ENCODE measurements at regions not wholly inside any gene's neighbourhood (a gene's known extent, or its start where the extent isn't known, plus 50 kb on each side); places are given as distances from the start of the nearest gene placed in this dataset.

- no peak overlapping the region for H2BK5ac ChIP-seq (ENCODE audit: insufficient read length, low read length)
- H3K4me3 Mint-ChIP-seq, result no peak overlapping the region
- H4K8ac ChIP-seq (replicated peaks; ENCODE audit: insufficient read length, low read depth, low read length), result no peak overlapping the region
- H3K4me1 Mint-ChIP-seq, result peaks cover 12 to 14% of the 10 kb centered on the region in 2 experiments
- H3K23me2 ChIP-seq (ENCODE audit: insufficient read length, low read depth, low read length, poor library complexity, severe bottlenecking), result no peaks in the 10 kb centered on the region
- no peaks in the 10 kb centered on the region for H3K27me3 ChIP-seq (ENCODE audit: insufficient read depth, low read length)
- H3K4me1 ChIP-seq (ENCODE audit: insufficient read depth, low read length), result no peaks in the 10 kb centered on the region
- H4K5ac ChIP-seq (ENCODE audit: insufficient read length, low read depth, low read length), result no peak overlapping the region
- H3K4me2 ChIP-seq (ENCODE audit: insufficient read depth, insufficient read length, low read length), result no peak overlapping the region
- no peaks in the 10 kb centered on the region for H3K36me3 Mint-ChIP-seq (ENCODE audit: insufficient read depth in 1 of 3, low read depth in 3 of 3)
- no peak for DNase-seq
- no peak overlapping the region for H3K56ac ChIP-seq (ENCODE audit: insufficient read length, low read depth, low read length)
- H3K27me3 Mint-ChIP-seq (ENCODE audit: low read depth), result no peaks in the 10 kb centered on the region
- H2BK20ac ChIP-seq (ENCODE audit: low read depth, low read length, poor library complexity, severe bottlenecking), result no peak overlapping the region
- no peak overlapping the region for H2BK15ac ChIP-seq (ENCODE audit: low read depth, low read length)
- WGBS (ENCODE audit: extremely low coverage, insufficient read length, low lambda C conversion rate), result no CpG with 5 or more reads among the region's 3 CpGs
- no peak overlapping the region for H2BK12ac ChIP-seq (ENCODE audit: insufficient read length, low read depth, low read length)
- H3K27ac ChIP-seq (ENCODE audit: insufficient read length, low read depth, low read length), result no peak overlapping the region
- H3K4ac ChIP-seq (ENCODE audit: low read depth, low read length), result no peak overlapping the region
- no peaks in the 10 kb centered on the region for H3K79me1 ChIP-seq (ENCODE audit: insufficient read depth, low read depth, low read length, poor library complexity, severe bottlenecking)
- H2AK5ac ChIP-seq (ENCODE audit: insufficient read length, low read length), result no peak overlapping the region
- no peak overlapping the region for H3K14ac ChIP-seq (ENCODE audit: insufficient read depth, low read length)
- peak overlapping the region in 2 of 3 experiments; percentile 22 to 90; a peak in 2 of 7 replicates for H3K27ac Mint-ChIP-seq
- no peak overlapping the region for H3T11ph ChIP-seq (ENCODE audit: low read length)
- H3K79me2 ChIP-seq (ENCODE audit: insufficient read depth, low read length), result no peaks in the 10 kb centered on the region
- no peak overlapping the region for H3K23ac ChIP-seq (ENCODE audit: insufficient read length, low read depth, low read length)
- no peak overlapping the region for H3K9ac ChIP-seq (ENCODE audit: extremely low read depth, insufficient read length, low read length)
- H3K9me3 Mint-ChIP-seq, result no peaks in the 10 kb centered on the region
- H3K18ac ChIP-seq (ENCODE audit: insufficient read length, low read depth, low read length), result no peak overlapping the region
- H2BK120ac ChIP-seq (ENCODE audit: low read depth, low read length, poor library complexity, severe bottlenecking), result no peak overlapping the region
- no peak overlapping the region for H4K91ac ChIP-seq (ENCODE audit: insufficient read length, low read depth, low read length)
- H3K9me3 ChIP-seq (ENCODE audit: control insufficient read depth, low read depth, low read length), result no peaks in the 10 kb centered on the region
- no peak for TF ChIP-seq CTCF (conservative IDR thresholded peaks at IDR 0.05)
- H4K20me1 ChIP-seq (ENCODE audit: control insufficient read depth, insufficient read depth, insufficient read length), result no peaks in the 10 kb centered on the region
- no peak overlapping the region for H2AFZ ChIP-seq (ENCODE audit: low read length)
Measured at GRCh38 chr10:84826704-84827103, 498.3 kb downstream of the CCSER2 start.

Data from H9 (cell line).